H1 (cell line): ENCODE measurements at regions not wholly inside any gene's neighbourhood (a gene's known extent, or its start where the extent isn't known, plus 50 kb on each side); places are given as distances from the start of the nearest gene placed in this dataset.

ENCODE experiments used
- CTCF ChIA-PET: fragments of 300-600 bp; sonication (Branson Sonifier 250); formaldehyde crosslinking; loops from one replicate; lab custom pipeline; 2021; ENCODE audit not compliant: partially characterized antibody; lab: Charles Lee
- POLR2A ChIA-PET: fragments of 300-600 bp; sonication (Branson Sonifier 250); formaldehyde crosslinking; loops from one replicate; lab custom pipeline; 2021; ENCODE audit warnings: inconsistent platforms; ENCODE audit not compliant: partially characterized antibody; lab: Charles Lee
- DNase-seq, 2 experiments: peaks; one replicate each; pipeline versions ENCODE4 v3.0.0 to v3.0.0-alpha.2; 2010 to 2022; ENCODE audit warnings: low spot score in 2 of 2, low read depth in 1 of 2, mixed read lengths in 1 of 2
- FAIRE-seq: peaks from 2 replicates; lab custom pipeline; 2011; peaks lifted over from hg19 to GRCh38; lab: Jason Lieb, UNC
- H2AFZ ChIP-seq: 2 replicates; pipeline ENCODE4 v1.8.1; 2012; ENCODE audit warnings: low read length, inconsistent platforms
- H2AK5ac ChIP-seq: 2 replicates; pipeline ENCODE4 v1.6.1; 2013; ENCODE audit warnings: low read depth, low read length
- H2BK120ac ChIP-seq: replicated peaks from 2 replicates; pipeline ENCODE3; 2013; ENCODE audit warnings: low read depth, low read length, inconsistent platforms
- H2BK12ac ChIP-seq: 2 replicates; pipeline ENCODE4 v1.6.1; 2013; ENCODE audit warnings: low read depth, low read length
- H2BK15ac ChIP-seq: 2 replicates; pipeline ENCODE4 v1.6.1; 2013; ENCODE audit warnings: low read length
- H2BK20ac ChIP-seq: 2 replicates; pipeline ENCODE4 v1.6.1; 2013; ENCODE audit warnings: low read length
- H2BK5ac ChIP-seq: 2 replicates; pipeline ENCODE4 v1.6.1; 2013; ENCODE audit warnings: low read depth, low read length
- H3K14ac ChIP-seq: 2 replicates; pipeline ENCODE4 v1.6.1; 2013; ENCODE audit warnings: inconsistent platforms; ENCODE audit not compliant: insufficient read length
- H3K18ac ChIP-seq: 2 replicates; pipeline ENCODE4 v1.6.1; 2013; ENCODE audit warnings: low read length; ENCODE audit errors: extremely low read depth
- H3K23ac ChIP-seq: 2 replicates; pipeline ENCODE4 v1.6.1; 2013; ENCODE audit warnings: inconsistent platforms; ENCODE audit not compliant: insufficient read length
- H3K23me2 ChIP-seq: 2 replicates; pipeline ENCODE4 v1.6.1; 2013; ENCODE audit warnings: low read depth, low read length
- H3K27ac ChIP-seq: 2 replicates; pipeline ENCODE4 v1.6.1; 2011; ENCODE audit warnings: low read depth, low read length, inconsistent platforms
- H3K27me3 ChIP-seq, 4 experiments: replicated peaks in 1 of 4; 1 replicate in 1 of 4; 2 replicates in 3 of 4; pipeline versions ENCODE4 v1.6.1 to v1.8.1; 2011 to 2013; ENCODE audit warnings: low read length in 3 of 4, mild to moderate bottlenecking in 3 of 4, inconsistent platforms in 2 of 4, mixed read lengths in 2 of 4, moderate library complexity in 1 of 4; ENCODE audit not compliant: control insufficient read depth in 3 of 4, insufficient read depth in 3 of 4; ENCODE audit errors: extremely low read depth in 1 of 4
- H3K36me3 ChIP-seq, 4 experiments: 2 replicates each; pipeline versions ENCODE4 v1.6.1 to v1.8.1; 2011 to 2013; ENCODE audit warnings: mild to moderate bottlenecking in 4 of 4, low read length in 3 of 4, moderate library complexity in 2 of 4, control low read depth in 1 of 4, inconsistent platforms in 1 of 4; ENCODE audit not compliant: insufficient read depth in 4 of 4, control insufficient read depth in 2 of 4
- H3K4ac ChIP-seq: replicated peaks from 2 replicates; pipeline ENCODE3; 2013; ENCODE audit warnings: low read length, low read depth, mixed read lengths, inconsistent platforms; ENCODE audit not compliant: insufficient read length
- H3K4me1 ChIP-seq, 4 experiments: replicated peaks in 1 of 4; 1 replicate in 1 of 4; 2 replicates in 3 of 4; pipeline versions ENCODE4 v1.6.1 to v1.8.1; 2011 to 2013; ENCODE audit warnings: low read length in 3 of 4, inconsistent platforms in 2 of 4, mixed read lengths in 1 of 4; ENCODE audit not compliant: insufficient read depth in 4 of 4, control insufficient read depth in 3 of 4
- H3K4me2 ChIP-seq, 2 experiments: 2 replicates each; pipeline versions ENCODE4 v1.6.1 to v1.8.1; 2011 to 2013; ENCODE audit warnings: low read depth in 2 of 2, low read length in 2 of 2, control low read depth in 1 of 2, inconsistent platforms in 1 of 2, mild to moderate bottlenecking in 1 of 2; ENCODE audit not compliant: insufficient read depth in 1 of 2
- H3K4me3 ChIP-seq, 4 experiments: fragments of 200-600, 300-600 bp in 1 of 4; sonication (generic), shearing (Covaris generic), sonication (Bioruptor Twin) in 1 of 4; 2 replicates each; pipeline versions ENCODE4 v1.5.1 to v1.8.1; 2011 to 2016; ENCODE audit warnings: low read length in 4 of 4, low read depth in 3 of 4, control low read depth in 2 of 4, inconsistent platforms in 2 of 4, mild to moderate bottlenecking in 2 of 4, mixed read lengths in 1 of 4, moderate library complexity in 1 of 4; ENCODE audit not compliant: insufficient read depth in 2 of 4; ENCODE audit errors: extremely low read depth in 1 of 4
- H3K56ac ChIP-seq: replicated peaks from 2 replicates; pipeline ENCODE3; 2013; ENCODE audit warnings: low read depth, mild to moderate bottlenecking, mixed read lengths, low read length, inconsistent platforms; ENCODE audit not compliant: insufficient read length
- H3K79me1 ChIP-seq: 2 replicates; pipeline ENCODE4 v1.6.1; 2013; ENCODE audit warnings: low read depth, low read length, control low read depth
- H3K79me2 ChIP-seq, 2 experiments: 2 replicates each; pipeline versions ENCODE4 v1.6.1 to v1.8.1; 2012 to 2013; ENCODE audit warnings: low read length in 2 of 2, mild to moderate bottlenecking in 2 of 2, inconsistent platforms in 1 of 2; ENCODE audit not compliant: insufficient read depth in 2 of 2, control insufficient read depth in 1 of 2
- H3K9ac ChIP-seq, 4 experiments: replicated peaks in 1 of 4; 1 replicate in 1 of 4; 2 replicates in 3 of 4; pipeline versions ENCODE4 v1.6.1 to v1.8.1; 2011 to 2013; ENCODE audit warnings: low read depth in 3 of 4, low read length in 3 of 4, control low read depth in 2 of 4, mild to moderate bottlenecking in 2 of 4, moderate library complexity in 2 of 4, inconsistent platforms in 1 of 4; ENCODE audit errors: extremely low read depth in 1 of 4
- H3K9me3 ChIP-seq, 2 experiments: 2 replicates each; pipeline versions ENCODE4 v1.6.1 to v1.8.1; 2012 to 2013; ENCODE audit warnings: mild to moderate bottlenecking in 2 of 2, moderate library complexity in 2 of 2, control low read depth in 1 of 2, inconsistent platforms in 1 of 2, low read depth in 1 of 2, low read length in 1 of 2, mixed read lengths in 1 of 2; ENCODE audit not compliant: insufficient read depth in 2 of 2
- H4K20me1 ChIP-seq, 2 experiments: replicated peaks in 1 of 2; 2 replicates each; pipeline versions ENCODE3 to v1.8.1; 2011 to 2013; ENCODE audit warnings: inconsistent platforms in 2 of 2, low read length in 2 of 2, mild to moderate bottlenecking in 1 of 2; ENCODE audit not compliant: insufficient read depth in 2 of 2, control insufficient read depth in 1 of 2
- H4K5ac ChIP-seq: 2 replicates; pipeline ENCODE4 v1.6.1; 2013; ENCODE audit warnings: low read length, low read depth, mixed read lengths, inconsistent platforms; ENCODE audit not compliant: insufficient read length
- H4K8ac ChIP-seq: 2 replicates; pipeline ENCODE4 v1.8.0; 2013; ENCODE audit warnings: mild to moderate bottlenecking, moderate library complexity, low read length, inconsistent platforms; ENCODE audit not compliant: insufficient read depth; ENCODE audit errors: extremely low read depth
- H4K91ac ChIP-seq: replicated peaks from 2 replicates; pipeline ENCODE3; 2013; ENCODE audit warnings: low read length, mixed read lengths, inconsistent platforms; ENCODE audit not compliant: insufficient read length
- BCL11A ChIP-seq, 2 experiments: IDR thresholded peaks; one replicate each; pipeline ENCODE4 v1.6.1; 2011; ENCODE audit warnings: low read depth in 2 of 2, low read length in 2 of 2, mild to moderate bottlenecking in 2 of 2
- CEBPB ChIP-seq: IDR thresholded peaks from 2 replicates; pipeline ENCODE4 v1.6.1; 2012; ENCODE audit warnings: low read depth, low read length
- GTF2F1 ChIP-seq: IDR thresholded peaks from 2 replicates; pipeline ENCODE4 v1.6.1; 2012; ENCODE audit warnings: low read depth, low read length, improper control_type of control experiment, borderline replicate concordance
- KDM5A ChIP-seq: fragments of 200-600 bp; IDR thresholded peaks from 2 replicates; pipeline ENCODE4 v1.7.1; 2012; ENCODE audit warnings: mild to moderate bottlenecking, low read length, inconsistent platforms, mixed read lengths
- NRF1 ChIP-seq: IDR thresholded peaks from 2 replicates; pipeline ENCODE4 v1.6.1; 2011; ENCODE audit warnings: mild to moderate bottlenecking, low read depth, low read length, improper control_type of control experiment
- POLR2A ChIP-seq, 2 experiments: IDR thresholded peaks; 1 replicate in 1 of 2; 2 replicates in 1 of 2; pipeline ENCODE4 v1.6.1; 2011; ENCODE audit warnings: low read depth in 2 of 2, low read length in 2 of 2, mild to moderate bottlenecking in 2 of 2; ENCODE audit errors: control extremely low read depth in 1 of 2
- RFX5 ChIP-seq: IDR thresholded peaks from 2 replicates; pipeline ENCODE4 v1.6.1; 2011; ENCODE audit warnings: low read depth, low read length, improper control_type of control experiment, borderline replicate concordance
- SP1 ChIP-seq: IDR thresholded peaks from 2 replicates; pipeline ENCODE4 v1.6.1; 2011; ENCODE audit warnings: low read depth, low read length
- TAF1 ChIP-seq: IDR thresholded peaks from 2 replicates; pipeline ENCODE4 v1.6.1; 2011; ENCODE audit warnings: mild to moderate bottlenecking, low read depth, low read length
- TCF12 ChIP-seq: IDR thresholded peaks from 2 replicates; pipeline ENCODE4 v1.6.1; 2011; ENCODE audit warnings: low read depth, mild to moderate bottlenecking, low read length
- ZNF274 ChIP-seq: IDR thresholded peaks from 2 replicates; pipeline ENCODE4 v1.7.0; 2012; ENCODE audit warnings: low read length, borderline replicate concordance; ENCODE audit errors: extremely low read depth
- WGBS, 2 experiments: shearing (Covaris generic) in 1 of 2; methylation state at CpG; one replicate each; pipeline versions ENCODE4 v1.1.6 to v1.1.7; 2013 to 2015; ENCODE audit warnings: low lambda C conversion rate in 2 of 2, mixed read lengths in 2 of 2, inconsistent platforms in 1 of 2, low coverage in 1 of 2, missing lambda C conversion rate in 1 of 2; ENCODE audit not compliant: insufficient replicate concordance in 2 of 2, insufficient coverage in 1 of 2, insufficient read length in 1 of 2; ENCODE audit errors: extremely low coverage in 1 of 2, missing lambda C conversion rate in 1 of 2; 5-methylcytosine and 5-hydroxymethylcytosine counted together

- H3K18ac ChIP-seq = no peak overlapping the region
- no peak overlapping the region for H2BK20ac ChIP-seq
- H3K4me3 ChIP-seq = no peak overlapping the region
- no peak overlapping the region for H2AFZ ChIP-seq
- H3K23ac ChIP-seq = no peak overlapping the region
- no peak overlapping the region for H2BK12ac ChIP-seq
- no peak overlapping the region for H2BK5ac ChIP-seq
- CTCF ChIA-PET = interaction anchor here (1.3 kb wide), 1 partner anchor 9 kb away, joined by 3 read pairs; no protein-coding TSS in a partner anchor
- H2AK5ac ChIP-seq = no peak overlapping the region
- H3K9ac ChIP-seq = no peak overlapping the region
- WGBS, 2 experiments = 89 to 100% methylated on average over 1 to 4 of the region's 4 CpGs
- no peak overlapping the region for H2BK15ac ChIP-seq
- no peak overlapping the region for H4K91ac ChIP-seq
- no peak overlapping the region for H4K8ac ChIP-seq
- H3K79me2 ChIP-seq = no peaks in the 10 kb centered on the region
- no peaks in the 10 kb centered on the region for H3K79me1 ChIP-seq
- H3K4ac ChIP-seq = no peak overlapping the region
- H3K9me3 ChIP-seq = 0 out of 4 replicates have a peak, but pooled peaks cover 0 to 3% of the 10 kb centered on the region in 2 experiments
- H3K27me3 ChIP-seq = no peaks in the 10 kb centered on the region
- H3K56ac ChIP-seq = no peak overlapping the region
- POLR2A ChIA-PET = no interaction called here
- no peak overlapping the region for H2BK120ac ChIP-seq
- no peak overlapping the region for H3K14ac ChIP-seq
- FAIRE-seq (no peak), DNase-seq (no peak)
- TF ChIP-seq TCF12 (no peak), POLR2A (IDR thresholded peaks at IDR 0.05; ENCODE audit: control extremely low read depth in 1 of 2, low read depth in 2 of 2, low read length in 2 of 2) (no peak), SP1 (no peak), KDM5A (no peak), CEBPB (no peak), RFX5 (no peak), BCL11A (IDR thresholded peaks at IDR 0.05; ENCODE audit: low read depth in 2 of 2, low read length in 2 of 2) (no peak), ZNF274 (no peak), GTF2F1 (no peak), NRF1 (no peak), TAF1 (no peak)
- H3K27ac ChIP-seq = no peak overlapping the region
- no peaks in the 10 kb centered on the region for H3K4me1 ChIP-seq
- H3K36me3 ChIP-seq = no peaks in the 10 kb centered on the region
- no peak overlapping the region for H4K5ac ChIP-seq
- no peaks in the 10 kb centered on the region for H4K20me1 ChIP-seq
- no peak overlapping the region for H3K4me2 ChIP-seq
- no peaks in the 10 kb centered on the region for H3K23me2 ChIP-seq
Measured at GRCh38 chr12:58309806-58310205, 368.4 kb downstream of the ATP23 start.
